Colon (tissue), 2 donors: ENCODE measurements at regions not wholly inside any gene's neighbourhood (a gene's known extent, or its start where the extent isn't known, plus 50 kb on each side); places are given as distances from the start of the nearest gene placed in this dataset.

ENCODE experiments used
- FAIRE-seq: peaks from 2 replicates; lab custom pipeline; 2012; peaks lifted over from hg19 to GRCh38; lab: Jason Lieb, UNC
- donor health status: control.
- donor health status: control.

DNA sequence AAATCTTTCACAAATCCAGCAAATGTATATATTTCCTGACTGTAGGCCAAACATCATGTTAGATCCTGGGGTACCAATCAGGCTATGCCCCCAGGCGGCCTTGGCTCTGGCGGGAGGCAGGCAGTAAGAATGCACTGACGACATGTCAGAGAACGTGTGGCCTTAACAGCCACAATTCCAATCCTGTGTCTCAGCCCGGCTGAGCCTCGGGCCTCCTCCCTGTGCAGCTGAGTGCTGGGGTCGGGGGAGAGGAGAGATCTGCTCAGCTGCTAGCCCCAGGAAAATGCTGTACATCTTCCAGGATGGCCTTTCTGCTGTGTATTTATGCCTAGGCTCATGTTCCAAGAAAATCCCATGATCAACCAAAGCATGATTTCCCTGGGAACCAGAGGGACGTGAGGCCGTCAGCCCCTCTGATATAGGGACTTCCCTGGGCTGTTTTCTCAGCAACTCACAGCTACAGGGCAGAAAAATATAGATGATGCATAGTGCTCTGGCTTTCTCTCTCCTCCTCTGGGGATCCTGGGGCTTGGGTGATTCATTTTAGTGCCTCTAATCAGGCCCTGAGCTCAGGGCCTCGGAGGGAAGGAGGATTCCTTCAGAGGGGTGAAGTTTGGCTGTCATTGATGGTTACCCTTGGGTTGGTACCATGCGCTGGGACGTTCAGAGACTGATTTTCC is 604.0 kb downstream of the HS3ST4 start:
- FAIRE-seq: no peak

GRCh38 chr16:26301516-26301915 is 609.8 kb downstream of the HS3ST4 start:
- FAIRE-seq: no peak

DNA sequence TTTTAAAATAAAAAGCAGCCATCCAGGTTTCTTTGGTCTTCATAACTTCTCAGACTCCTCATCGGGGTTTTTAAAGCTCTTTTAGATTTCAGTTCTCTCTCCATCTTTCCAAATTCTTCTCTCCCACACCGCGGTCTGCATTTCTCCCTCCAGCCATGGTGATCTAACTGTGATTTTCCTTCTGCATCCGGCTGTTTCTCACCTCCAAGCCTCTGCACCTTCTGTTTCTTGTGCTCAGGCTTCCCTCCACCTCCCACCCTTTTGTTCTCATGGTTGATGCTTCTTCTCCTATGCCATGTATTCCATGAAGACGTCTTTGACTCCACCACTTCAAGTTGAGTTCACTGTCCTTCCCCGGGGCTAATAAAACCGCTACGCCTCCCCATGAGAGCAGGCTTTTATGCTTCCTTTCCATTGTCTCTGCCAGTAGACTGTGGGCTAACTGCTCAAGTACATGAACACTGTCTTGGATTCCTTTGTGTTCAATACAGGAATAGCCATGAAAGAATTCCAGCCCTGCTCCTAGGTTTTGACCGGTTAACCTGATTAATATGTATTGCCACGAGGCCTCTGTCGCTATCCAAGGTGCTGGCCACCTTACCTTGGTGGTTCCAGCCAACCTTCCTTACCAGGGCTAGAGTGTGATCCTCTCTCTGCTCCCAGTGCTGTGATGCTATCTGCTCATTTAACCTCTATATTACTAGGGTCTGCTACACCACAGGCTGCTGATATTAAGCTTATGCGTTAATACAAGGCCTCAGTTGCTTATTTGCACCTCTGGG is 625.1 kb downstream of the HS3ST4 start:
- FAIRE-seq: no peak

DNA sequence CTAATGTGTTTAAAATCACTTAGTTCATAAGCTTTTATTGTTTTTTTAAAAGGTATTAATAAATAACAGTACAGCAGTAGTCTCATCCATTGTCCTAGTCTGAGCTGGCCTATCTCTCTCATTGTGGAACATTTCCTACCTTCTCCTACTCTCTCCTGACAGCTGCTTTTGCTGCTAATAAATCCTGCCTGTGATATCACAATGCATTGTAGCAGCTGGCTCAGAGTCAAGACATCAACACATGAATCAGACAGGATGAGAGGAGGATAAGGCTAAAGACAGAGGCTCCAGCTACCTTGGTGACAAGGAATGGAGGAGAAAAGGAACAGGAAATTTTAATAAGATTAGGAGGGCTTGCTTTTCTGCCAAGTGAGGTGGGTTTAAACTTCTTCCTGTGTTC is 626.1 kb downstream of the HS3ST4 start:
- FAIRE-seq: no peak

DNA sequence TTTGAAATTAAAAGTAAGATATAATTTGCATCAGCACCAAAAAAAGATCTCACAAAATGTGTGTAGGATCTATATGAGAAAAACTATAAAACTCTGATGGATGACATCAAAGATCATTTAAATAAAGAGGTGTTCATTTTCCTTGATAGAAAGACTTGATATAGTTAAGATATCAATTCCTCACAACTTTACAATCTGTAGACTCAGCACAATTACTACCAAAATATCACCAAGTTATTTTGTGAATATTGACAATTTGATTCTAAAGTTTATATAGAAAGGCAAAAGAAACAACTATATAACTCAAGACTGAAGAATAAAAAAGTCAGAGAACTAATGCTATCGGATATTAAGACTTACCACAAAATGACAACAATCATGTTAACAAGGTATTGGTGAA is 638.9 kb downstream of the HS3ST4 start:
- no peak for FAIRE-seq

- FAIRE-seq: no peak
These were observed 642.7 kb downstream of the HS3ST4 start for GRCh38 chr16:26334218-26335111.

DNA sequence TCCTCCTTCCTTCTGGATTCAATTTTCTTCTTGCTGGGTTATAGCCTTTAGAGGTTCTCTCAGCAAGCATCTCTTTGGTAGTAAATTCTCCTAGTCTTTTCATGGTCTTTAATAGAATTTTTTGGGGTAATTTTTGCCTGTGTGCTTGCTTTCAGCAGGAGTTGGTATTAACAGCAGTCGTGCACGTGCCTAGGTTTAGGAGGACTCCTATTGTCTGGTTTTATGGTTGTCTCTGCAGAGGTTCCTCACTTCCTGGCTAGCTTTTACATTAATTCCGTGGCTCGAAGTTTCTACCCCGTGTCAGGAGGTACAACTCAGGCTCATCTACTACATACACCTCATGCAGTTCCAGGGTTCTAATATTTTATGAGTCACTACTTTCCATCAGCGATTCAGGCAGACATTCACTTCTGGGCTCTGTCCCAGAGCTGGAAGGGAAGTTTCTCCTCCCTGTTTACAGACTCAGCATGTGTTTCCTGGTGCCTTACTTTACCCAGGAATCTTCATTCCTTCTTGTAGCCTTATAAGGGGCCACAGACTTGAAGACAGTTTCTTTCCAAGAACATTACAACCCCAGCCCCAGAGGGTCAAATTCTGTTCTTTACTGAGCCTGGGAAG is 643.6 kb downstream of the HS3ST4 start:
- FAIRE-seq: no peak

- FAIRE-seq: no peak
These were observed 650.9 kb downstream of the HS3ST4 start for GRCh38 chr16:26342621-26343020.

- FAIRE-seq: no peak
These were observed 652.5 kb downstream of the HS3ST4 start for GRCh38 chr16:26344240-26344776.

DNA sequence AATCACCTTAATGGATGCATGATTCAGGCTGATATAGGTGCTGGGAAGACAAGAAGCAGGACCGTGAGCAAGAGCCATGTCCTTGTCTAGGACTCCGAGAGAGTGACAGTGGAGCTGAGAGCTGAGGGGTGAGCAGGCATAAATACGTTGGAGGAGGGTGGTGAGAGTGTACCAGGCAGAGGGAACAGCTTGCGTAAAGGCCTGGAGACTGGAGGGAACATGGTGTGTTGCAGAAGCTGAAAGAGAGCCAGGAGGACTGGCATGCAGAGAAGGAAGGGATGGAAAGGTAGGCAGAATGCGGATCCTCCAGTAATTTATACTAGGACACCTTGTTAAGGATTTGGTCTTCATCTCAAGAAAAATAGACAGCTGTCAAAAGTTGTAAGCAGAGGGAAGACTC is 653.2 kb downstream of the HS3ST4 start:
- FAIRE-seq: no peak

- no peak for FAIRE-seq
These were observed 654.2 kb downstream of the HS3ST4 start for GRCh38 chr16:26345966-26346365.

DNA sequence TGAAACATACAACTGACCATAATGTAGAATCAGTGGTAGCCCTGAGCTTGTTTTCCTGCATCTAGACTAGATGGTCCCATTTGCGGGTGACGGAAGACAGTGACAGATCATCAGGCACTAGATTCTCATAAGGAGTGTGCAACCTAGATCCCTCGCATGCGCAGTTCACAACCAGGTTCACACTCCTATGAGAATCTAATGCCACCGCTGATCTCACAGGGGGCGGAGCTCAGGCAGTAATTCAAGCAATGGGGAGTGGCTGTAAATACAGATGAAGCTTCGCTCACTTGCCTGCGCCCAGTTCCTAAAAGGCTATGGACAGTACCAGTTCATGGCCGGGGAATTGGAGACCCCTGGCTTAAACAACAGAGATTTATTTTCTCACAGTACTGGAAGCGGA is 656.3 kb downstream of the HS3ST4 start:
- FAIRE-seq: no peak

DNA sequence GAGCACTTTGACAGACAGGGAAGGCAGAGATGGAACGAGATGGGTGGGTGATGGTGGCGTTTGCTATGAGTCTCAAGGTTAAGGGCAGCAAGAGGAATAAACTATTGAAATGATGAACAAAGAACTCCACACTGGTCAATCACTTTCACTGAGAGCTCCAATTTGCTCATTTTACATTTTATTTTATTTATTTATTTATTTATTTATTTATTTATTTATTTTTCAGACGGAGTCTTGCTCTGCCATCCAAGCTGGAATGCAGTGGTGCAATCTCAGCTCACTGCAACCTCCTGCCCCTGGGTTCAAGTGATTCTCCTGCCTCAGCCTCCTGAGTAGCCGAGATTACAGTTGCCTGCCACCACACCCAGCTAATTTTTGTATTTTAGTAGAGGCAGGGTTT is 669.1 kb downstream of the HS3ST4 start:
- FAIRE-seq: no peak

DNA sequence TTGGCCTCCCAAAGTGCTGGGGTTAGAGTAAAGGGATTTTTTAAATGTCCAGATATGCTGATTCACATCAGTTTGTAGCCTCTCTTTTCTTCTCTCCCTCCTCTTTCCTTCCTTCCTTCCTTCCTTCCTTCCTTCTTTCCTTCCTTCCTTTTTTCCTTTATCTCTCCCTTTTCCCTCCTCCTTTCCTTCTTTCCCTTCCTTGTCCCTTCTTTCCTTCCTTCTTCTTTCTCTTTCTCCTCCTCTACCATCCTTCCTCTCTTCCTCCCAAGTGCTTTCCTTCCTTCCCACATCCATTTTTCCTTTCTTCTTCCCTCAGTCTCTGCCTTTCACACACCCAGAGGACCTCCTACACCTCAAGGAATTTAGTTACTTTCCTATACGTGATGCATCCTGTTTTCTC is 671.8 kb downstream of the HS3ST4 start:
- no peak for FAIRE-seq

GRCh38 chr16:26365161-26365940 is 673.6 kb downstream of the HS3ST4 start:
- FAIRE-seq: no peak

- no peak for FAIRE-seq
These were observed 679.6 kb downstream of the HS3ST4 start for GRCh38 chr16:26371349-26371869.

GRCh38 chr16:26374279-26374925 is 682.6 kb downstream of the HS3ST4 start:
- no peak for FAIRE-seq

- no peak for FAIRE-seq
These were observed 684.1 kb upstream of the C16orf82 start for GRCh38 chr16:26382586-26382985.

DNA sequence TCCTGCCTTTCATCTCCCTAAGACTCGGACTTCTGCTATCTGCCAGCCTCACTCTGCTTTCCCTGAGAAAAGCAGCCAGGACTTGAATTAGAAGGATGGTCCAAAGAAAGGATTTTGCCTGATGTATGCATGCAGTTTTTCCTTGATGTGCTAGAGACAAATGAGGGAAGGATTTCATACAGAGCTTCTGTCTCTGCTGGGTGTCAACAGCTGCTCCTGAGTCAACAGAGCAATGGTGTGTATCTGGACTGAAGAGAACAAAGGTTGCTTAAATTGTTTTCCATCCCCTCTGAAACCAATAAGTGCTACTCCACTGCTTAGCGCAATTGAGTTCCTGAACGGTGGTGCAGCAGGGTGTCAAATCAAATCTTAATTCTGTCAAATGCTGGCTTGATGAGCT is 680.6 kb upstream of the C16orf82 start:
- no peak for FAIRE-seq

DNA sequence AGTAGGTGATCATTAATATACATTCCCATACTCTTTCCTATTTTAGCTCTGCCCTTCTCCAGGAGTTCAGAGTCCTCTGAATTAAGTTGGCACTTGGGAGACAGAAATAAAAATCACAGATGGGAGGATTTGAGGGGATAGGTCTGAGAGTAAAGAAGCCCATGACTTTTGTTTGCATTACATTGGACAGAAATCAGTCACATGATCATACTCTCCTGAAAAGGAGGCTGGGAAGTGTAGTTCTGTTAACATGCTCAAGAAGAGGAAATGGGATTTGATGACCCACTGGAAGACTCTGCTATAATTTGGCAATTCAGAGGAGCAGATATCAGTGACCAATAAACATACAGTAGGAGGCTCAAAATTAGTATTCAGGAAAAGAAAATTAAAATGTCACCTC is 674.9 kb upstream of the C16orf82 start:
- FAIRE-seq: no peak

DNA sequence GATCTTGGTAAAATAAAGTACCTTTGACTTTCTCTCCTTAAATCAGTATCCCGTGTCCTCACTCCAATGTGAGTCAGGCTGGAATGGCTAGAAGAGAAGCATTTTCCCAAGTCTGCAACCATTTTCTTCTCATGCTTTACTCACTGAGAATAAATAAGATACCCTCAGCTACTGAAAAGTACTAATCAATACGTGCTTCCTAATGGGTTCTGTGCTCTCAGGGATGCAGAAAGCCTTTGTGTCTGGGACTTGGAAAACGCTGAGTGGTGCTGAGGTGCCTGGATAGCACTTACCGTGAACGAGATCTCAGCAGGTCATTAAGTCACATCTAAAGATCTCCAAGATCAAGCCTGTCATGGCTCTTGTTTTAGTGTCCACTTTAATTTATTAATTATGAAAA is 672.3 kb upstream of the C16orf82 start:
- FAIRE-seq: no peak
